GM19035 (cell line): ENCODE measurements at regions not wholly inside any gene's neighbourhood (a gene's known extent, or its start where the extent isn't known, plus 50 kb on each side); places are given as distances from the start of the nearest gene placed in this dataset.
"Not testable (repeated sequence)": the region's sequence is repeated elsewhere in the genome, so short reads cannot be mapped to it uniquely, and the experiment has no call there.

ENCODE experiments used
- ATAC-seq: cut with Tn5 transposase; IDR thresholded peaks from one replicate; pipeline ENCODE4 v1.9.1; 2021; ENCODE audit not compliant: unreplicated experiment

DNA sequence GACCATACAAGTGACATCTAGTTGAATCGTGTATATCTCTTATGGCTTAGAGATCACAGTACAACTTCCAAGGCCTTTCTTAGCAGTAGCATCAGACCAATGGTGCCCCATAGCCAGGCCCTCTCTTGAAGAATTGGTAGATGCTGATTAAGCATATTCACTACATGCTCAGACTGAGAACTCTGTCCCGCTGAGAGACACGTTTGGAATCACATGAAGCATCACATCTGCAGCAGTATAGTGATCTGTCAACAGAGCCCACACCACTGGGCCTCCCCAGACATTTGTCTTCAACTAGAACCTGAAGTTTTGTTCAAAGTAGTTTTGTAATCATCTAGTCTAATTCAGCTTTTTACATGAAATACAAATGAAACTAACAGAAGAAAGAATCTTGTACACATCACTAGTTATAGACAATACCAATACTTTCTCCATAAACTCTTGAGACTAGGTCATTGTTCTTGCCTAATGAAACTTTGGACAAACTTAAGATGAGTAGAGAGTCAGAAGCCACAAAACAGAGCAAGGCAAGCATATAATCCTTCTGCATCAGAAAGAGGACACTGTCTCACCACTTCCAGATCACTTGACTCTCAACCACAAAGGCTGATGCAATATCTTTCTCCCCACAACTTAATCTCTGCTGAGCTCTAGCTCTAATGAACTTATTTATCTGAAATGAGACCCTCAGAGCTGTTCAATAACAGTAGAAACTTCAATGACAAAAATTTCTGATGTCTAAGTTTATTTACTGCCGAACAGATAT lies 182.7 kb downstream of the TBX18 start:
- ATAC-seq = no peak

DNA sequence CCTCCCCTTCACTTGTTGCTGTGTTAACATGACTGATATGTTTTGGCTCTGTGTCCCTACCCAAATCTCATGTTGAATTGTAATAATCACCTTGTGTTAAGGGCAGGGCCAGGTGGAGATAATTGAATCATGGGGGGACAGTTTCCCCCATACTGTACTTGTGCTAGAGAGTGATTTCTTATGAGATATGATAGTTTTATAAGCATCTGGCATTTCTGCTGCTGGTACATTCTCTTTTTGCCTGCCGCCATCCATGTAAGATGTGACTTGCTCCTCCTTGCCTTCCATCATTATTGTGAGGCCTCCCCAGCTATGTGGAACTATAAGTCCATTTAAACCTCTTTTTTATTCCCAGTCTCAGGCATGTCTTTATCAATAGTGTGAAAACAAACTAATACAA lies 185.0 kb downstream of the TBX18 start:
- ATAC-seq = no peak

DNA sequence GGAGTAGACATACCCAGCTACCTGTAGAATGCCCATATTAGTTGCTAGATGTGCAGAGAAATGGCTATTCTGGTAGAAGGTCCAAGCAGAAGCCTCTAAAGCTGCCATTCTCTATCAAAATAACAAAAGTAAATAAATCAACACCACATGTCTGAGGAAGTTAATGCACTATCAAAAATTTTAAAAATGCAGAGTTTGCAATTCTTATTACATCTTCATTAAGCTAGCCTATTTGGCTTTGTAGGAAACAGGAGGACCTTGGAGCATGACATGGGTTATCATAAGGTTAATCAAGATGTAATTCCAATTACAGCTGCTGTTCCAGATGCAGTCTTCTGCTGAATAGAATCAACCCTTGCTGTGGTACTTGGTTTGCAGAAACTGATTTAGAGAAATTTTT lies 188.4 kb downstream of the TBX18 start:
- ATAC-seq = no peak

DNA sequence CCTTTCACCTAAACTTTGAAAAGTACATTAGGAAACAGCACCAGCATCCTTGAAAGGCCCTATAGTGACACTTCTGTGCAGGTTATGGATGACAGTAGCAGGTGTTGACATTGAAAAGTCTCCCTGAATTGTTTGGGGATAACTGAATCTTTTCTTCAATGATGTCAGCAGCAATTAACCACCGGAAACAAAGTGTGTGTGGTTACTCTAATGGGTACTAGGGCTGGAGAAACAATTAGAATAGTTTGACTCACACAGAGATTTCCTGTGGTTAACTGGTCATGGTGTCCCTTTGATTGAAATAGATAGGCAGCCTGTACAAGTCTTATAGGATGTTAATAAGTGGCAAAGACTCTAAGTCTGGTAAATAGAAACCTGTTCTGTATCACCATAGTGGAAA lies 189.1 kb downstream of the TBX18 start:
- ATAC-seq = peak; percentile 97

DNA sequence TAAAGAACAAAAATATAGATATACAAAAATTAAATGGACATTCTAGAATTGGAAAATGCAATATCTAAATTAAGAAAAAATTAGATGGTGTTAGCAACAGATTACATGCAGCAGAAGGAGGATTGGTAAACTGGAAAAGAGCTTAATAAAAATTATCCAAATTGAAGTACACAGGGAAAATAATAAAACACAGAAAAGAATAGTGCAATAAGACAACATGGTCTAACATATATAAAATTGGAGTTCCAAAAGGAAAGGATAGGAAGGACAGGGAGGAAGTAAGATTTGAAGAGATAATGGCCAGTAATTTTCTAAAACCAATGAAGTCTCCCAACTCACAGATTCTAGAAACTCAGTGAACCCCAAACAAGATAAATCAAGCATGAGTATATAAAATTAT lies 194.5 kb downstream of the TBX18 start:
- ATAC-seq = no peak

DNA sequence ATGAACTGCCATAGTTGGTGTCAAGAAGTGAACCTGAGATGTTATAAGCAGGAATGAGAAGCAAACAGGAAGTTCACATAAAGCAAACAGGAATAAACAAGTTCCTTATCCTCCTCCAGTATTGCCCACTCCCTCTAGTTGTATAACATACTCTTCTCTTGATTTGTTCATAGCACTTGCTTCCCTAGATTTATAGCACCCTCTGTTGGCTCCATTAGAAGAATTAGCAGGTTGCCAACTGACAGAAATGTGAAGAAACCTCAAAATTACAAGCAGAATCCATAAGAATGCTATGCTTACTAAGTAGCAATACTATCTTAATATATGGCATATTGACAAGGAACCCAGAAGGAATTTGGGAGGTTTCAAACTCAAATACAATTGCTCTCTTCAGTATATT lies 195.4 kb downstream of the TBX18 start:
- ATAC-seq = no peak

DNA sequence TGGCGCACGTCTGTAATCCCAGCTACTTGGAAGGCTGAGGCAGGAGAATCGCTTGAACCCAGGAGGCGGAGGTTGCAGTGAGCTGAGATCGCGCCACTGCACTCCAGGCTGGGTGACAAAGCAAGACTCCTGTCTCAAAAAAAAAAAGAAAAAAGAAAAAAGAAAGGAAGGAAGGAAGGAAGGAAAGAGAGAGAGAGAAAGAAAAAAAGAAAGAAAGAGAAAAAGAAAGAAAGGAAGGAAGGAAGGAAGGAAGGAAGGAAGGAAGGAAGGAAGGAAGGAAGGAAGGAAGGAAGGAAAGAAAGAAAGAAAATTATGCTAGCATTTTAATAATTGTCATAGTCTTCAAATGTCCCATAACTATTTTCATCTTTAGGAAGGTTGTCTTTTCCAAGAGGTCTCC lies 198.7 kb downstream of the TBX18 start:
- not testable (repeated sequence) for ATAC-seq

DNA sequence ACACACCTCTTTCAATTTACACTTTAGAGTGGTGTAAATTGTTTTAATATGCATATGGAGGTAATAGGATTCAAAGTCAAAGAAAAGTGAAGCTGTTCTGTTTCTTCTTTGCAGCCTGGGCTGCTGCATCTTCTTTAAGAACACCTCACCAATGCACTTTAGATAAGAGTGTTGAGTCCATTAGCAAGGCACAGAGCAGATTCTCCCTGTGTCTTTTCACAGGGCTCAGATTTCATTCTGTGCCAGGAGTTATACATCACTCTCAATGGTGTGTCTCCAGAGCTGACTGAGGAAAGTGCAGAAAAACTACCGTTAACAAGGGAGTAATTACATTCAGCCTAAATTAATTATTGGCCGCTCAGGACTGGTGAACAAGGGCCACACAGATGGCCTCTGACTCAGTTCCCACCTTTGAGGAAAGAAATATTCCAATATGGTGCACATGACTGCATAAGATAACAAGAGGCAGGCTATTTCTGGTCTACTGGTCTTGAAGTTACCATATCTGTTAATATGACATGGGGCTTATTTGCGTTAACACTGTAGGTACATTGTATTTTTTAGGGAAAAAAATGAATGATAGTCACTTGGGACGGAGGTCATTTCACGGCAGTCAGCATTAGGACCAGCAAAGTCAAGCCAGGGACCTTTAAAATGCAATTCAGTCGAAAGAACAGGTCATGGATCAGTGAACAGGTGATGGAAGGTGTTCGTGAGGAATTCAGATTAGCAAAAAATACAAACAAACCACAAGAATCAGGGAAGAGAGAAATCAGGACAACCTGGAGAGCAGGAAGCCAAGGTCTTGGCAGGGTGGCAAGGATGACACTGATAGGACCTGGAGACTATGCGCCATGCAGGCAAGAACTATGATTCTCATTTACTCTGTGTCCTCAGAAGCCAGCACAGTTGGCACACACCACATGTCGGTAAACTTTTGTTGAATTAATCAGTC lies 203.7 kb downstream of the TBX18 start:
- no peak for ATAC-seq

DNA sequence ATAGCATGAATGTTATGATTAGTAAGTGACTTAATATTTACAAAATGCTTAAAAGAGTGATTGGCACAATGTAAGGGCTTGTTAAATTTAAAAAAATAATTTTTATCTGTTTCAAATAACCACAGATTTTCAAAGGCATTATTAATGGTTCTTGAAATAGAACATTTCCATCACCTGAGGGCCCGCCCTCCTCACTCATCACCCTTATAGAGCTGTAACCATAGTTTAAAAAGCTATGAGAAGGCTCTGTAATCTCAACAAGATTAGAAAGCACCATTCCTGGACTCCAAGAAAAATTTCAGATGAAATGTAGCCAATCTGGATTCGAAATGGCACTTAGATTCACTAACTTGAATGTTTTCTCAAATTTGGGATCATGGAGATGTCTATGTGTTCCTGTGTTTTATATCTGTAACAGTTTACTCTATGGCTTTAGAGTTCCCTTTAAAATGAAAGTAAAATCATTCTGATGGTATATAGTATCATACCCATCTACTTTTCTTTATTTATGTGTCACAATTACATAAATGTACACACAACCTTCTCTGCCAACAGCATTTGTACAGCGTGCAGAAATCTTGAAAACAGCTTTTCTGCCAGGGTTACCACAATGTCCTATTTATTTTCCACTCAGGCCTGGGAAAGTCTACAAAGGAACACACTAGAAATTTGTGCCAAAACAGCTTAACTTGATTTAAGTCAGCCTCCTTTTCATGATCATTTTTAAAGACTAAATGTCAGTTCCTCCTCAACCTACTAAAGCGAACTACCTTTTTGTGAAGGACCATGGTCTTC lies 207.7 kb downstream of the TBX18 start:
- no peak for ATAC-seq

DNA sequence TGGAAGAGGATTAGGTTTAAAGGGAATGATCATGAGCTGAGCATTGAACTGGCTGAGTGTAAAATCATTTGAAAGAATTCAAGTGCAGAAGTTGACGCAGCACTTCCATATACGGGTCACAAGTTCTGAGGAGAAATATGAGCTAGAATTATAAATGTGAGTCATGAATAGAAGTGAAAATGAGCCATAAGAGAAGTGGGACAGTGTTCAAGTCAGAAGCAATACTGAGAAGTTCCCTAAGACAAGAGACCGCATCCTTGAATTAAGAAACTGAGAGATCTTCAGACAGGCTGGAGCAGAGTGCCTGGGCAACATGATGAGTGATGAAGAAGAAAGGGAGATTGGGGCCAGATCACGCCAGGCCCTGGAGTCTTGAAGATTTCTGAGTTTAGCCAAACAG lies 209.7 kb downstream of the TBX18 start:
- no peak for ATAC-seq

DNA sequence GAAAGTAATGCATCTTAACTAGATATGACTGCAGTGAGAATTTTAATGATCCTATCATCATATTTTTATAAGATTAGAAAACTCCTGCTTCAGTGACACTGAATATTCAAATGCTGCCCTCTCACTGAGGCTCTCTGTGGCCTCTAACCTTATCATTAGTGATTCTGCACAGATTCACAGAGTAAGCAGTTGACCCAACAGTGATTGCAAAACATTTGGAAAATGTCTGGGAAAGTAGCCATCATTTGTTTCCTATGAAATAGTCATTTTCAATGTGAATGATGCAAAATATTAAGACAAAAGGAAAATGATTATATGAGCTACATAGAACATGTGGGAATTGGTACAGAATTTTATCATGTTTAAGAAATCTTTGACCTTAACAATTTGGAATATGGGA lies 210.3 kb downstream of the TBX18 start:
- ATAC-seq = no peak

DNA sequence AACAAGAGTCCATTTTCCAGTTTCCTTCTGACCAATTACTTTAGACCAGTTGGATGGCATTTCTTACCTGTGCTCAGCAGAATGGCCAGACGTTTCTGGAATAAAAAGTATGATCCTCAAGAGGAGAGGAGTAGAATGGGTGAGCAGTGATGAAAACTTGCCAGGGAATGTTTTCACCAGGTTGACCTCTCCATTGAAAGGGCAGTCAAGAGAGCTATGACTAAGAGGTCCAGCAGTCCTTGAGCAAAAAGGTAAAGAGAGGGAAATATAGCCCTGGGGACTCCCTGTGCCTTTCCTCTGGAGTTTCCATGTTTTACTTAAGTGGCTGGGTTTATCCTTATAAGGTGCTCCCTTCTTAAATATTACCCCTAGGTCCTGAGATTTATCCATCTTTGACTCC lies 210.9 kb downstream of the TBX18 start:
- ATAC-seq = no peak

DNA sequence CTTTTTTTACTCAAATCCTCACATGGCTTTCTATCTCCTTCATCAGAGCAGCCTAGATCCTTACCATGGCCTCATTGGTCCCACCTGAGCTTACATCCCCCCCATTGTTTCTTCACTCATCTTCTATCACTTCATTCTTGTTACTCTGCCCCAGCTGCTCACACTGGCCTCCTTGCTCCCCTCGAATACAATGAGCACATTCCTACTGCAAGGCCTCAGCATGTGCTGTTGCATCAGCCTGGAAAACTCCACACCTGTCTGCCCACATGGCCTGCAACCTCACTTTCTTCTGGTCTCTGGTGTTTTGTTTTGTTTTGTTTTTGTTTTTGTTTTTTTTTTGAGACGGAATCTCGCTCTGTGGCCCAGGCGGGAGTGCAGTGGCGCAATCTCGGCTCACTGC lies 212.6 kb downstream of the TBX18 start:
- ATAC-seq = no peak

DNA sequence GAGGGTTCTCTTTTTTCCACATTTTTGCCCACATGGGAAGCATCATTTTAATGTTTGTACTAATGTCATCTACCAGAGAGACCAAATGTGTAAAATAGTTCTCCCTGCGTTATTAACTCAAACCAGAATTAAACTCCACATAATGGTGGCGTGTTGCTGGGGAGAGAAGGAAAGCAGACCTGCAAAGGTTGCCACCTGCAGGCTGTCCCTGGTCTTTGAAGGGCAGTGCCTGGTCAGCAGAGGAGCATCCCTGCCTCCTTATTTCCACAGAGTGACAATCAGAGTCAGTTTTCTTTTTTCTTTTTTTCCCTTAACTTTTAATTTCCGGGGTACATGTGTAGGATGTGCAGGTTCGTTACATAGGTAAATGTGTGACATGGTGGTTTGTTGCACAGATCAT lies 214.5 kb downstream of the TBX18 start:
- no peak for ATAC-seq

DNA sequence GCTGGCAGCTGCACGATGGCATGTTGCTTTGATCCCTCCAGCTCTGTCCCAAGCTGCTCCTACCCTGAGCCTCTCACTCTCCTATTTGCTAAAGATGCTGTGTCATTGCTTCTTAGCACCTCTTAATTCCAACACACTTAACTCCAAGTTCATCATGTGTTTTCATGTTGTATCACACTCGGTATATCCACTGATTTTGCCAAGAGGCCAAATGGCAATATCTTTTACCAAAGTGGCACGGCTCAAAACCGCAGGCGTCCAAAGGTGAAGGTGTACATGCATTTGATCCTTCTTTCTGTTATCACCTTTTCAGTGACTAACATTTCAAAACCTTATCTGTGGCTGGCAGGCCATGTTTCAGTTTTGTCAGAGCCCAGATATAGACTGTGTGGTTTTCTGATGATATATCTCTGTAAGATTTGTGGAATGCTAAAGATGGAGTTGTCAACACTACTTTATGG lies 217.0 kb downstream of the TBX18 start:
- ATAC-seq = no peak

DNA sequence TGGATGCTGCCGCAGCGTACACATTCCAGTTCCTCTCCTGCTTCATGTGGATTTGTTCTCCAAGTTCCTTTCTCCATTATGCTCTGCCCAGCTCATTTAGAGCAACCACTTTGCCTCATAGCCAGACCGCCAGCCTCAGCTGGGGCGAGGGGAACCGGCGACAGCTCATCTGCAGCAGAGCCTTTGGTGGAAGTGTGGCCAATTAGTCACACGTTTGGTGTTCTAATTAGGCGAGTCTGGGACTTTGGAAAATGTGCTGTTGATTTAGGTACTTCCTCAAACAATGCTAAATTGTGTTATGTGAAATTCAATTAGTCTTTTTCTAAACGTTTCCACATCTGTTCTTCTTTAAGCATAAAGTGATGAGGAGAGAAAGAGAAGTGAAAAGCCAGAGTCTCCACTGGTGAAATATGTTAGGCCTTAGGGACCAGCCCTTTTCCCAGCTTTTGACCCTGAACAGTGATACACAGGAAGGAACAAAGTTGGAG lies 217.9 kb downstream of the TBX18 start:
- no peak for ATAC-seq

DNA sequence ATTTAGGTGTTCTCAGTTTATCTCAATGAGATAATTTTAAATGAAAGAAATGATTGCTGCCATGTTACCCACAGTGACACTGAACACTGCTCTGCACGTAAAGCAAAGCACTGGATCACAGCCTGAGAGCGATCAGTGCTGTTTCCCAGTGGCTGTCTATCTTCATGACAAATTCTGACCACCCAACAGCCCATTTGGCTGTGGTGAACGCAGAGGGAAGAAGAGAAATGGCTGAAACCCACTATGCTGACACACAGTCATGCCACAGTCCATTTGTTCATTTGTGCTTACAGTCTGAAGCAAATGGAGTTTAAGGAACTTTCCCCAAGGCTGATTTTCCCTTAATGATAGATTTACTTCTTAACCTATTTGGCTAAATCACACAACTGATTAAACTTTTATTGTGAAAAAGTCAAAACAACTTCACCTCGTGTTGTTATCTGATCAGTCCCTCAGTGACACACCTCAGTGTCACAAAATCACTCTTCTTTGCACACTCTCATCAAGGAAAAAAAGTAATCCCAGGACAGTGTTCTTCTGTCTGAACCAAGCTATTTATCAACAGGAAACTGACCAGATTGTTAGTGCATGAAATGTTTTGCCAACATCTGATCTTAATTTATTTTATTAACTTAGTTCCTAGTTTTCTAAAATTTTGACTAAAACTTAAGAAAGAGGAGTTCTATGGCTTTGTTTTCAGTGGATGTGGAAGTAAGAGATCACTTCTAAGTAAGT lies 225.1 kb downstream of the TBX18 start:
- no peak for ATAC-seq

DNA sequence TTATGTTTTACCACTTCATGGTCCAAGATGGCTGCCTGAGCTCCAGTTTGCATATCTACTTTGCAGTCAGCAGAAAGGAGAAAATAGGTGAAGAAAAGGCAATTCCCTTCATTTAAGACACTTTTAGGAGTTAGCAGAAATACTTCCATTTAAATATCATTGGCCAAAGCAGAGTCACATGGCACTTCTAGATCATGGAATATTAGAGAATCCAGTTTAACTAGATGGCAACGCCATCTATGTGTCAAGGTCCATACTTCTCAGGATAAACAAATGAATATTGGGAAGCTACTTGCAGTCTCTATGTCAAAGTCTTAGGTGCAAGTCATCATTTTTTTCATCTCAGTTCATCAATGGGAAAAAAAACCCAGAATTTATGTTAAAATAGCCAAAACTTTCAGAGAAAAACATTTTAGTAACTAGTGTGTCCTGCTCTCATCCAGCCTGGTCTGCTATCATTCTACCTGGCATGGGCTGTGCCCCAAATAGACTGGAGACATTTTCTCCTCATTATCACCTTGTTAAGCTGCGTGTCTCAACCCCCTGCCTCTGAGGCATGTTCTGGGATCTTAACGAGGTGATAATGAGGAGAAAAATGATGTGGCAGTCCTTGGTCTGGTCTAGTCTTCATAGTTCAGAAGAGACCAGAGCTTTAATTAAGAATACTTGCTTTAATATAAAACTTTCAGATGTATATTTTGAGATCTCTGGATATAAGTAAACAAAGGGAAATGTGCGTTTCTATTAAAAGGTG lies 227.3 kb downstream of the TBX18 start:
- no peak for ATAC-seq

DNA sequence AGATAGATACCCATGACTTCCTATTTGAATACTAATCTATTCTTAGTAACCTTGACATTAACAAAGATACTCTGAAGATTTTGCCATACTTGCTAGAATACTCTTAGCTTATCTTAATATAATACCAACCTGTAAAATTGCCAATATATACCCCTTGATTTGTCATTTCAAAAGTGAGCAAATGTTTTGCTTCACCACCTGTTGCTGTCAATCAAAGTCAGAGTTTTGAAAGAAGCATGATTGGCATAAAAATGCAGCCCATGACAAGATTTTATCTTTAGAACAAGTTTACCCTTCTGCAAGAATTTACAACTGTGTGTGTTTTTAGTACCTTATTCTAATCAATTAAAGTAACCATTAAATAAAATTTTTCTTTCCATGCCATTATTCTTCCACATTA lies 236.2 kb downstream of the TBX18 start:
- ATAC-seq = no peak

DNA sequence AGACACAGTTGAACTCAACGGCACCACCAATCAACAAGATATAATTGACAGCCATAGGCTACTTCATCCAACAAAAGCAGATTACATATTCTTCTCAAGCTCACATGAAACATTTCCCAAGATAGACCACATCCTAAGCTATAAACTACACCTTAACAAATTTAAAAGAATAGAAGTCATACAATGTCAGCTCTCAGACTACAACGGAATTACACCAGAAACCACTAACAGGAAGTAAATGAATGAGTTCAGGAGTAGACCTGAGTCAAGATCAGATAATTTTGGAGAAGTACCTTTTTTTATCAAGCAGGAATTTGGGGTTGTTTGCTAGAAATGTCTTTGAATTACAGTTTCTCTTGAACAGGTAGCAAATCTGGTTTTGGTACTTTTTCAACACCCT lies 237.8 kb downstream of the TBX18 start:
- no peak for ATAC-seq
